Stomach (tissue), 8 donors: ENCODE measurements at regions not wholly inside any gene's neighbourhood (a gene's known extent, or its start where the extent isn't known, plus 50 kb on each side); places are given as distances from the start of the nearest gene placed in this dataset.

Source experiments
- DNase-seq, 2 donors: peaks; one replicate each; pipeline versions ENCODE4 v3.0.0 to v3.0.0-alpha.2; 2013 to 2019
- H3K27ac ChIP-seq, 5 donors: fragments of 200-600 bp in 4 of 5; sonication (generic) in 4 of 5; one replicate each; pipeline ENCODE4 v1.5.1; 2013 to 2019; ENCODE audit warnings: mild to moderate bottlenecking in 1 of 5, moderate library complexity in 1 of 5
- H3K27me3 ChIP-seq, 3 donors: fragments of 200-600 bp; sonication (generic); one replicate each; pipeline ENCODE4 v1.5.1; 2017 to 2019; ENCODE audit warnings: mixed run types in 1 of 3
- H3K36me3 ChIP-seq, 4 donors: fragments of 200-600 bp; sonication (generic); 1 replicate in 3 of 4; 2 replicates in 1 of 4; pipeline ENCODE4 v1.5.1; 2016 to 2019
- H3K4me1 ChIP-seq, 4 donors: fragments of 200-600 bp; sonication (generic); one replicate each; pipeline ENCODE4 v1.5.1; 2016 to 2019
- H3K4me3 ChIP-seq, 4 donors: fragments of 200-600 bp; sonication (generic) in 3 of 4; one replicate each; pipeline ENCODE4 v1.5.1; 2016 to 2019; ENCODE audit warnings: mild to moderate bottlenecking in 1 of 4
- H3K9me3 ChIP-seq, 4 donors: fragments of 200-600 bp; sonication (generic); one replicate each; pipeline ENCODE4 v1.5.1; 2016 to 2019
- EP300 ChIP-seq: sonication (generic); formaldehyde crosslinking; IDR thresholded peaks from one replicate; pipeline ENCODE4 v1.6.1; 2017; ENCODE audit warnings: antibody characterized with exemption
- POLR2A ChIP-seq, 4 donors: fragments of 450-650 bp; IDR thresholded peaks; one replicate each; pipeline ENCODE4 v1.6.1; 2016; ENCODE audit warnings: antibody characterized with exemption in 4 of 4, control low read depth in 2 of 4, mild to moderate bottlenecking in 1 of 4, moderate library complexity in 1 of 4
- POLR2AphosphoS5 ChIP-seq, 3 donors: sonication (generic); formaldehyde crosslinking; IDR thresholded peaks; one replicate each; pipeline ENCODE4 v1.6.1; 2016; ENCODE audit warnings: antibody characterized with exemption in 3 of 3
- WGBS, 5 donors: extraction: QIAGEN DNeasy Blood & Tissue Kit in 3 of 5; methylation state at CpG; one replicate each; pipeline versions ENCODE4 v1.1.5 to v1.1.7; 2013 to 2018; 5-methylcytosine and 5-hydroxymethylcytosine counted together
- intact Hi-C: fragments of 100-400 bp; cut with DNase I; formaldehyde crosslinking; loops from one replicate; pipeline ENCODE4 v1.15.1; 2023; ENCODE audit warnings: low total_unique reads
- TF ChIP-seq, protein P1 (sequence below), 7 experiments: fragments of 450-650 bp in 4 of 7; fragments of 200-600 bp in 3 of 7; sonication (generic) in 3 of 7; IDR thresholded peaks; one replicate each; pipeline ENCODE4 v1.5.1; 2016 to 2019; ENCODE audit warnings: antibody characterized with exemption in 7 of 7, control low read depth in 2 of 7, mild to moderate bottlenecking in 1 of 7
- donor health status: healthy with polysubstance abuse.
- donor health status: Bipolar disorder and iron deficiency.
- donor health status: healthy.

DNA sequence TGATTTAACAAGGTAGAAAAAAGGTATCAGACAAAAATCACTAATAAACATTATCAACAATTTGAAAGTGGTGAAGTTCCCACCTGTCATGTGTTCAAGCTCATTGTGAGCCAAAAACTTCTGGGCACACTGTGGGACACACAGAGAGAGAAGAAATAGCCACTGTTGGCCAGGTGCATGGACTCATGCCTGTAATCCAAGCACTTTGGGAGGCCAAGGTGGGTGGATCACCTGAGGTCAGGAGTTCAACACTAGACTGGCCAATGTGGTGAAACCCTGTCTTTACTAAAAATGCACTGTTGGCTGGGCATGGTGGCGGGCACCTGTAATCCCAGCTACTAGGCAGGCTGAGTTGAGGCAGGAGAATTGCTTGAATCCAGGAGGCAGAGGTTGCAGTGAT lies 167.4 kb downstream of the TOX3 start:
- DNase-seq, result no peak
- Histone ChIP-seq H3K4me1 (peaks cover 0 to 15% (median 10%) of the 10 kb centered on the region in 4 donors), H3K4me3 (no peak overlapping the region), H3K9me3 (no peaks in the 10 kb centered on the region), H3K27ac (no peak overlapping the region), H3K36me3 (no peaks in the 10 kb centered on the region), H3K27me3 (no peaks in the 10 kb centered on the region)
- intact Hi-C loops, result no loop called here
- TF ChIP-seq POLR2A (IDR thresholded peaks at IDR 0.05) (no peak), POLR2AphosphoS5 (IDR thresholded peaks at IDR 0.05) (no peak), EP300 (no peak)
- TF ChIP-seq, protein P1, sequence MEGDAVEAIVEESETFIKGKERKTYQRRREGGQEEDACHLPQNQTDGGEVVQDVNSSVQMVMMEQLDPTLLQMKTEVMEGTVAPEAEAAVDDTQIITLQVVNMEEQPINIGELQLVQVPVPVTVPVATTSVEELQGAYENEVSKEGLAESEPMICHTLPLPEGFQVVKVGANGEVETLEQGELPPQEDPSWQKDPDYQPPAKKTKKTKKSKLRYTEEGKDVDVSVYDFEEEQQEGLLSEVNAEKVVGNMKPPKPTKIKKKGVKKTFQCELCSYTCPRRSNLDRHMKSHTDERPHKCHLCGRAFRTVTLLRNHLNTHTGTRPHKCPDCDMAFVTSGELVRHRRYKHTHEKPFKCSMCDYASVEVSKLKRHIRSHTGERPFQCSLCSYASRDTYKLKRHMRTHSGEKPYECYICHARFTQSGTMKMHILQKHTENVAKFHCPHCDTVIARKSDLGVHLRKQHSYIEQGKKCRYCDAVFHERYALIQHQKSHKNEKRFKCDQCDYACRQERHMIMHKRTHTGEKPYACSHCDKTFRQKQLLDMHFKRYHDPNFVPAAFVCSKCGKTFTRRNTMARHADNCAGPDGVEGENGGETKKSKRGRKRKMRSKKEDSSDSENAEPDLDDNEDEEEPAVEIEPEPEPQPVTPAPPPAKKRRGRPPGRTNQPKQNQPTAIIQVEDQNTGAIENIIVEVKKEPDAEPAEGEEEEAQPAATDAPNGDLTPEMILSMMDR (IDR thresholded peaks at IDR 0.05), result no peak
- WGBS, 5 donors, result 90 to 100% (median 97%) methylated on average over 1 of the region's 1 CpG; no CpG with 5 or more reads in 1 of the 5 donors

DNA sequence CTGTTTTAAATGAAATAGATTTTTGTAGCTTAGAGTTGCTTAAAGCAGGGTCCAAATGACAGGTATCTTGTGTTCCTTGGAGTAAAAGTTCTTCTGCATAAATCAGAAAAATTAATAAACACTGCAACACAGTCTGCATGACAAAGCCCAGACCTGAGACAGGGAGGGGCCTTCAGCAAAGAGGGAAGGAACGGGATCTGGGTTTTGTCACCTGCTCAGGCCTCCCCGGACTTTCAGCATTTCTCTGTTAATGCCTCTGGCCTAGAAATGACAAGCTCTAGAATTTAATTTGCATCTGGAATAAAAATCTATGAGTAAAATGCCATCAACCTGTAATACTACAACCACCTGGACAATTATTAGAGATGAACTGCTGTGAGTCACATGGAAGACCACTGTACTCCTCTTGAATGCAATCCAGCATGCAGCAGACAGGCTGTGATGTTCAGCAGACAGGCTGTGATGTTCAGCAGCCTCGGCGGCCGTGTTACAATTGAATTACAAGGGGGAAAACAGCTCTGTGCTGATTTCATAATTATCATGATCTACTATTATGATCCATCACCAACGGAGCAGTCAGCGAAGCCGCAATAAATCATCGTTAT lies 170.2 kb downstream of the TOX3 start:
- Histone ChIP-seq H3K4me3 (no peak overlapping the region), H3K9me3 (peaks cover 0 to 6% (median 0%) of the 10 kb centered on the region in 4 donors), H3K27me3 (no peaks in the 10 kb centered on the region), H3K27ac (no peak overlapping the region), H3K36me3 (no peaks in the 10 kb centered on the region), H3K4me1 (peaks cover 0 to 10% (median 7%) of the 10 kb centered on the region in 4 donors)
- intact Hi-C loops, result no loop called here
- 71 to 90% (median 84%) methylated on average over 9 of the region's 9 CpGs for WGBS, 5 donors
- TF ChIP-seq, protein P1 (IDR thresholded peaks at IDR 0.05), result no peak
- peak in 1 of 3 donors; percentile 2 for TF ChIP-seq POLR2AphosphoS5 (IDR thresholded peaks at IDR 0.05)
- peak in 1 of 2 donors; percentile 64 for DNase-seq

DNA sequence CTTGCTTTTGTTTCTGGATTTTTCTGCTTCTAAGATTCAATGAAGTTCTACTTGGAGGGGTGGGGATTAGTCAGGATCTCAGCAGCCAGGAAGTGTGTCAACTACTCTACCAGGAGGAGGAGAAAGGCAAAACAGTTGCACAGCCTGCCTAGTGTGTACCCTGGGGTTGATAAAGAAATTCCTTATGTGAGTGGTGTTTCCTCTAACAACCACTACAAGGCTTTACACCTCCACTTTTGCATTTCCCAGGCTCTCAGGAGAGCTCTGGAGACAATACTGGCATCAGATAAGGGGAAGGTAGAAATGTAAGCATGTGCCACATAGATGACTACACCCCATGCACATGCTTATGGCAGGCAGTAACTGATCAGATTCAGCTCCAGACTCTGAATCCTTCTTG lies 174.6 kb downstream of the TOX3 start:
- no peak overlapping the region for H3K4me3 ChIP-seq
- no peaks in the 10 kb centered on the region for H3K27me3 ChIP-seq
- intact Hi-C loops, result no loop called here
- H3K9me3 ChIP-seq, result peaks cover 0 to 6% (median 0%) of the 10 kb centered on the region in 4 donors
- H3K36me3 ChIP-seq, result no peaks in the 10 kb centered on the region
- TF ChIP-seq, protein P1 (IDR thresholded peaks at IDR 0.05), result no peak
- TF ChIP-seq POLR2A (IDR thresholded peaks at IDR 0.05) (no peak), EP300 (no peak), POLR2AphosphoS5 (IDR thresholded peaks at IDR 0.05) (peak in 2 of 3 donors; percentile 38 to 51)
- DNase-seq, result peak; percentile 33 to 49
- peaks cover 0 to 19% (median 8%) of the 10 kb centered on the region in 4 donors for H3K4me1 ChIP-seq
- H3K27ac ChIP-seq, result peak overlapping the region in 4 of 5 donors; percentile 17 to 58 (median 29)

DNA sequence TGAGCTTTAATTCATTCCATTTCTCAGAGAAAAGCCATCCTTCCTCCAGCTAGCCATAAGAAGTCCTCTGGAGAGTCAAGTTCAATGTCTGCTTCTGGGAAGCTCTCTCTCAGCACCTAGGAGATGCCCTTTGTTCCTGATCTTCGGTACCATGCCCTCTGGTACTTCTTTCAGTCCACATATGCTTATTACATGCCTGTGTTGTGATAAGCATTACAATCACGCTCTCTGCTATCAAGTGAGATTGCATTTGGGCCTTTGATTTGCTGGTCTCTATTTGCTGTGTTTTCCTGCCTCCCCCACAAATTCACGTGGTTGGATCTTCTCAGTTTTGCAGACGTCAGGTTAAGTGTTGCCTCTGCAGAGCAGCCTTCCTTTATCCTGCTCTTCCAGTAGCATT lies 178.1 kb downstream of the TOX3 start:
- TF ChIP-seq POLR2A (IDR thresholded peaks at IDR 0.05), result no peak
- peak in 2 of 3 donors; percentile 37 to 59 for TF ChIP-seq POLR2AphosphoS5 (IDR thresholded peaks at IDR 0.05)
- DNase-seq, result peak in 1 of 2 donors; percentile 48
- H3K36me3 ChIP-seq, result no peaks in the 10 kb centered on the region
- intact Hi-C loops, result no loop called here
- peaks cover 0 to 19% (median 8%) of the 10 kb centered on the region in 4 donors for H3K4me1 ChIP-seq
- H3K9me3 ChIP-seq, result peaks cover 0 to 6% (median 0%) of the 10 kb centered on the region in 4 donors
- H3K27me3 ChIP-seq, result no peaks in the 10 kb centered on the region
- H3K27ac ChIP-seq, result no peak overlapping the region
- no peak overlapping the region for H3K4me3 ChIP-seq
- 21 to 54% (median 37%) methylated on average over 4 of the region's 4 CpGs for WGBS, 5 donors

DNA sequence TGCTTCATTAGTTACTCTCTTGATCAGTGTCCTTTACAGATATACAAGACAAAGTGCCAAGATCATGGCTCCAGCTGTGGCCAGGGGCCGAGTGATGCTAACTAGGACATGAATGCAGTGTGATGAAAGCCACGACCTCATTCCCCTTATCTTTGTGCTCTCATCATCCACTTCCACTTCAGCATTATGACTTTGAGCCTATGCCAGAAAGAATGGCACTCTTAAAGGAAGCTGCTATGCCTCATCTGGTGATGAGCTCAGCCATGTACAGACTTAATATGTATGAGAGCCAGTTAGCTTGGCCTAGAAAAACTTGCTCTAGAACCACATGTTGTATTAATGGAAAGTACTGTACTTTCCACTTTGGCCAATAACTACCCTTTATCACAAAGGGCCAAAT lies 179.1 kb downstream of the TOX3 start:
- H3K4me3 ChIP-seq, result no peak overlapping the region
- DNase-seq, result no peak
- intact Hi-C loops, result no loop called here
- H3K27ac ChIP-seq, result no peak overlapping the region
- 61 to 77% (median 66%) methylated on average over 2 of the region's 2 CpGs for WGBS, 5 donors
- no peaks in the 10 kb centered on the region for H3K27me3 ChIP-seq
- TF ChIP-seq, protein P1 (IDR thresholded peaks at IDR 0.05), result no peak
- no peak for TF ChIP-seq POLR2A (IDR thresholded peaks at IDR 0.05)
- no peak for TF ChIP-seq POLR2AphosphoS5 (IDR thresholded peaks at IDR 0.05)
- no peak for TF ChIP-seq EP300
- H3K9me3 ChIP-seq, result peaks cover 0 to under 1% (median 0%) of the 10 kb centered on the region in 4 donors
- peaks cover 0 to 19% (median 8%) of the 10 kb centered on the region in 4 donors for H3K4me1 ChIP-seq
- H3K36me3 ChIP-seq, result no peaks in the 10 kb centered on the region
